H9 (cell line): ENCODE measurements at regions not wholly inside any gene's neighbourhood (a gene's known extent, or its start where the extent isn't known, plus 50 kb on each side); places are given as distances from the start of the nearest gene placed in this dataset.

Experiments used
- DNase-seq: peaks from one replicate; pipeline ENCODE4 v3.0.0-alpha.2; 2017
- H2AFZ ChIP-seq: one replicate; pipeline ENCODE4 v1.6.1; 2013; ENCODE audit warnings: mild to moderate bottlenecking, low read length, control low read depth, moderate library complexity
- H2AK5ac ChIP-seq: 2 replicates; pipeline ENCODE4 v1.6.1; 2013; ENCODE audit warnings: low read length, control low read depth, mixed read lengths; ENCODE audit not compliant: insufficient read length
- H2BK120ac ChIP-seq: one replicate; pipeline ENCODE4 v1.6.1; 2013; ENCODE audit warnings: low read depth, mild to moderate bottlenecking, low read length, control low read depth, inconsistent platforms; ENCODE audit not compliant: poor library complexity, severe bottlenecking
- H2BK12ac ChIP-seq: 2 replicates; pipeline ENCODE4 v1.6.1; 2013; ENCODE audit warnings: low read length, control low read depth, mixed read lengths, low read depth; ENCODE audit not compliant: insufficient read length
- H2BK15ac ChIP-seq: 2 replicates; pipeline ENCODE4 v1.6.1; 2013; ENCODE audit warnings: low read depth, low read length, control low read depth
- H2BK20ac ChIP-seq: one replicate; pipeline ENCODE4 v1.6.1; 2013; ENCODE audit warnings: low read depth, mild to moderate bottlenecking, low read length, control low read depth, inconsistent platforms; ENCODE audit not compliant: poor library complexity, severe bottlenecking
- H2BK5ac ChIP-seq: 2 replicates; pipeline ENCODE4 v1.6.1; 2013; ENCODE audit warnings: low read length, control low read depth, mixed read lengths; ENCODE audit not compliant: insufficient read length
- H3K14ac ChIP-seq: 2 replicates; pipeline ENCODE4 v1.6.1; 2013; ENCODE audit warnings: low read length, control low read depth; ENCODE audit not compliant: insufficient read depth
- H3K18ac ChIP-seq: 2 replicates; pipeline ENCODE4 v1.6.1; 2013; ENCODE audit warnings: low read depth, mild to moderate bottlenecking, mixed read lengths, low read length, control low read depth; ENCODE audit not compliant: insufficient read length
- H3K23ac ChIP-seq: 2 replicates; pipeline ENCODE4 v1.6.1; 2013; ENCODE audit warnings: low read length, control low read depth, mixed read lengths, low read depth; ENCODE audit not compliant: insufficient read length
- H3K23me2 ChIP-seq: 2 replicates; pipeline ENCODE4 v1.6.1; 2013; ENCODE audit warnings: low read depth, mild to moderate bottlenecking, mixed read lengths, low read length, control low read depth; ENCODE audit not compliant: insufficient read length, poor library complexity, severe bottlenecking
- H3K27ac ChIP-seq: 2 replicates; pipeline ENCODE4 v1.5.1; 2013; ENCODE audit warnings: low read length, control low read depth, mixed read lengths, low read depth; ENCODE audit not compliant: insufficient read length
- H3K27me3 ChIP-seq: 2 replicates; pipeline ENCODE4 v1.6.1; 2013; ENCODE audit warnings: low read length, control low read depth, inconsistent platforms; ENCODE audit not compliant: insufficient read depth
- H3K4ac ChIP-seq: 2 replicates; pipeline ENCODE4 v1.6.1; 2013; ENCODE audit warnings: low read depth, mild to moderate bottlenecking, control low read depth, inconsistent platforms, low read length, moderate library complexity
- H3K4me1 ChIP-seq: 2 replicates; pipeline ENCODE4 v1.6.1; 2013; ENCODE audit warnings: low read length, control low read depth, inconsistent platforms; ENCODE audit not compliant: insufficient read depth
- H3K4me2 ChIP-seq: 2 replicates; pipeline ENCODE4 v1.6.1; 2013; ENCODE audit warnings: low read length, control low read depth, mixed read lengths; ENCODE audit not compliant: insufficient read length, insufficient read depth
- H3K56ac ChIP-seq: 2 replicates; pipeline ENCODE4 v1.6.1; 2013; ENCODE audit warnings: low read depth, mild to moderate bottlenecking, mixed read lengths, low read length, control low read depth; ENCODE audit not compliant: insufficient read length
- H3K79me1 ChIP-seq: 2 replicates; pipeline ENCODE4 v1.6.1; 2013; ENCODE audit warnings: low read depth, mild to moderate bottlenecking, moderate library complexity, low read length, control low read depth, inconsistent platforms; ENCODE audit not compliant: insufficient read depth, poor library complexity, severe bottlenecking
- H3K79me2 ChIP-seq: 2 replicates; pipeline ENCODE4 v1.6.1; 2013; ENCODE audit warnings: low read length, control low read depth, inconsistent platforms; ENCODE audit not compliant: insufficient read depth
- H3K9ac ChIP-seq: 2 replicates; pipeline ENCODE4 v1.6.1; 2013; ENCODE audit warnings: low read length, control low read depth, mixed read lengths; ENCODE audit not compliant: insufficient read length; ENCODE audit errors: extremely low read depth
- H3K9me3 ChIP-seq: one replicate; pipeline ENCODE4 v1.6.1; 2013; ENCODE audit warnings: low read depth, low read length, inconsistent platforms; ENCODE audit not compliant: control insufficient read depth
- H3T11ph ChIP-seq: one replicate; pipeline ENCODE4 v1.6.1; 2013; ENCODE audit warnings: mild to moderate bottlenecking, low read length, control low read depth, inconsistent platforms
- H4K20me1 ChIP-seq: one replicate; pipeline ENCODE4 v1.6.1; 2013; ENCODE audit not compliant: control insufficient read depth, insufficient read length, insufficient read depth
- H4K5ac ChIP-seq: 2 replicates; pipeline ENCODE4 v1.6.1; 2013; ENCODE audit warnings: low read depth, mild to moderate bottlenecking, mixed read lengths, low read length, control low read depth; ENCODE audit not compliant: insufficient read length
- H4K8ac ChIP-seq: replicated peaks from 2 replicates; pipeline ENCODE4 v1.6.1; 2013; ENCODE audit warnings: low read length, control low read depth, mixed read lengths, low read depth; ENCODE audit not compliant: insufficient read length
- H4K91ac ChIP-seq: 2 replicates; pipeline ENCODE4 v1.6.1; 2013; ENCODE audit warnings: low read depth, mild to moderate bottlenecking, moderate library complexity, mixed read lengths, low read length, control low read depth; ENCODE audit not compliant: insufficient read length
- H3K27ac Mint-ChIP-seq, 3 experiments: 2 replicates in 2 of 3; 3 replicates in 1 of 3; pipeline ENCODE4 v1.8.0; 2020 to 2021; ENCODE audit warnings: mixed read lengths in 3 of 3, mild to moderate bottlenecking in 1 of 3, moderate library complexity in 1 of 3
- H3K27me3 Mint-ChIP-seq: 2 replicates; pipeline ENCODE4 v1.8.0; 2021; ENCODE audit warnings: low read depth, mild to moderate bottlenecking, moderate library complexity, mixed read lengths
- H3K36me3 Mint-ChIP-seq, 3 experiments: 2 replicates in 2 of 3; 3 replicates in 1 of 3; pipeline ENCODE4 v1.8.0; 2020 to 2021; ENCODE audit warnings: low read depth in 3 of 3, mixed read lengths in 3 of 3; ENCODE audit not compliant: insufficient read depth in 1 of 3
- H3K4me1 Mint-ChIP-seq, 2 experiments: 2 replicates each; pipeline ENCODE4 v1.8.0; 2020; ENCODE audit warnings: mixed read lengths in 2 of 2
- H3K4me3 Mint-ChIP-seq, 2 experiments: 2 replicates in 1 of 2; 3 replicates in 1 of 2; pipeline ENCODE4 v1.8.0; 2020 to 2021; ENCODE audit warnings: mild to moderate bottlenecking in 2 of 2, mixed read lengths in 2 of 2, moderate library complexity in 1 of 2
- H3K9me3 Mint-ChIP-seq, 2 experiments: 2 replicates in 1 of 2; 3 replicates in 1 of 2; pipeline ENCODE4 v1.8.0; 2020; ENCODE audit warnings: mild to moderate bottlenecking in 2 of 2, mixed read lengths in 2 of 2, moderate library complexity in 1 of 2
- CTCF ChIP-seq: fragments of 200-600 bp; sonication (generic); conservative IDR thresholded peaks from 3 replicates; pipeline ENCODE4 v1.8.0; 2021; ENCODE audit warnings: antibody characterized with exemption, mild to moderate bottlenecking
- WGBS: extraction: QIAGEN DNeasy Blood & Tissue Kit; methylation state at CpG from one replicate; pipeline ENCODE4 v1.1.7; 2013; ENCODE audit warnings: missing lambda C conversion rate, low lambda C conversion rate, mixed read lengths; ENCODE audit not compliant: insufficient read length; ENCODE audit errors: extremely low coverage; 5-methylcytosine and 5-hydroxymethylcytosine counted together

GRCh38 chr18:1173593-1173992 lies 268.9 kb downstream of the ADCYAP1 start:
- Histone ChIP-seq H2BK120ac (no peak overlapping the region), H2BK15ac (no peak overlapping the region), H2BK20ac (no peak overlapping the region), H3K4me2 (no peak overlapping the region), H3K4me1 (no peaks in the 10 kb centered on the region), H3K14ac (no peak overlapping the region), H2AK5ac (no peak overlapping the region), H3K4ac (no peak overlapping the region), H3K79me1 (no peaks in the 10 kb centered on the region), H2BK5ac (no peak overlapping the region), H4K91ac (no peak overlapping the region), H4K5ac (no peak overlapping the region), H4K8ac (no peak overlapping the region), H3K79me2 (no peaks in the 10 kb centered on the region), H4K20me1 (no peaks in the 10 kb centered on the region), H3K18ac (no peak overlapping the region), H3K23ac (no peak overlapping the region), H3K27ac (no peak overlapping the region), H2BK12ac (no peak overlapping the region), H3T11ph (no peak overlapping the region), H3K9ac (no peak overlapping the region), H3K9me3 (peaks cover 5% of the 10 kb centered on the region), H3K56ac (no peak overlapping the region), H3K27me3 (no peaks in the 10 kb centered on the region), H2AFZ (no peak overlapping the region), H3K23me2 (no peaks in the 10 kb centered on the region)
- Mint-ChIP-seq H3K4me3 (no peak overlapping the region), H3K27me3 (no peaks in the 10 kb centered on the region; the same call in 1 of the 2 replicates), H3K9me3 (peaks cover 4 to 17% of the 10 kb centered on the region in 2 experiments), H3K4me1 (no peaks in the 10 kb centered on the region), H3K27ac (no peak overlapping the region), H3K36me3 (peaks cover 1 to 34% (median 28%) of the 10 kb centered on the region in 3 experiments; a peak in 5 of 7 replicates)
- TF ChIP-seq CTCF, result no peak
- WGBS, result no CpG with 5 or more reads among the region's 4 CpGs
- DNase-seq, result no peak
